Uterus (tissue), 2 donors: ENCODE measurements at regions not wholly inside any gene's neighbourhood (a gene's known extent, or its start where the extent isn't known, plus 50 kb on each side); places are given as distances from the start of the nearest gene placed in this dataset.

ENCODE experiments used
- CTCF ChIP-seq, 4 experiments: fragments of 200-600 bp in 2 of 4; fragments of 450-650 bp in 2 of 4; sonication (generic) in 2 of 4; IDR thresholded peaks; one replicate each; pipeline ENCODE4 v1.5.1; 2016 to 2019; ENCODE audit warnings: antibody characterized with exemption in 4 of 4, mild to moderate bottlenecking in 2 of 4, moderate library complexity in 1 of 4
- POLR2A ChIP-seq, 2 donors: fragments of 450-650 bp; IDR thresholded peaks; one replicate each; pipeline ENCODE4 v1.6.1; 2016; ENCODE audit warnings: antibody characterized with exemption in 2 of 2, mild to moderate bottlenecking in 1 of 2, moderate library complexity in 1 of 2

DNA sequence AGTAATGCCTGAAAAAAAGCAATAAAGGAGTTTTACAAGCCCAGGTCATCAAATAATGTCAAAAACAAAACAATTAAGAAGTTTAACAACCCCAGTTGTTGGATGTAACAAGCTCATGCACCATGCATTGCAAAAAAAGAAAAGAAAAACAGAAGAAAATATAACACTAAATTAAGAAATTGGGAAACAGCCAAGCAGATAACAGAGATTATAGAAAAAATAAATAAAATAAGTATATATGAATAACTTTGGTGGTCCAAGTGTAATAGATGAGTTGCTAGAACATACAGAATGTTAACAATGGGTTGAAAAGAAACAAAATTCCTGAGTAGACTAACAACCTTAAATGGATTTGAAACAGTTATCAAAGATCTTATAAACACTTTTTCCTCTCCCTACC lies 573.1 kb upstream of the SOX11 start:
- no peak for TF ChIP-seq CTCF (IDR thresholded peaks at IDR 0.05)
- no peak for TF ChIP-seq POLR2A (IDR thresholded peaks at IDR 0.05)
